Suppressor macrophage treated with lipopolysaccharide for 4 hours (primary cell): ENCODE measurements at regions not wholly inside any gene's neighbourhood (a gene's known extent, or its start where the extent isn't known, plus 50 kb on each side); places are given as distances from the start of the nearest gene placed in this dataset.
A peak's percentile ranks its signal among the peaks of the same experiment; 100 is the strongest.
"Not testable (repeated sequence)": the region's sequence is repeated elsewhere in the genome, so short reads cannot be mapped to it uniquely, and the experiment has no call there.

Experiments
- DNase-seq: peaks from one replicate; pipeline ENCODE4 v3.0.0-alpha.2; 2020

DNA sequence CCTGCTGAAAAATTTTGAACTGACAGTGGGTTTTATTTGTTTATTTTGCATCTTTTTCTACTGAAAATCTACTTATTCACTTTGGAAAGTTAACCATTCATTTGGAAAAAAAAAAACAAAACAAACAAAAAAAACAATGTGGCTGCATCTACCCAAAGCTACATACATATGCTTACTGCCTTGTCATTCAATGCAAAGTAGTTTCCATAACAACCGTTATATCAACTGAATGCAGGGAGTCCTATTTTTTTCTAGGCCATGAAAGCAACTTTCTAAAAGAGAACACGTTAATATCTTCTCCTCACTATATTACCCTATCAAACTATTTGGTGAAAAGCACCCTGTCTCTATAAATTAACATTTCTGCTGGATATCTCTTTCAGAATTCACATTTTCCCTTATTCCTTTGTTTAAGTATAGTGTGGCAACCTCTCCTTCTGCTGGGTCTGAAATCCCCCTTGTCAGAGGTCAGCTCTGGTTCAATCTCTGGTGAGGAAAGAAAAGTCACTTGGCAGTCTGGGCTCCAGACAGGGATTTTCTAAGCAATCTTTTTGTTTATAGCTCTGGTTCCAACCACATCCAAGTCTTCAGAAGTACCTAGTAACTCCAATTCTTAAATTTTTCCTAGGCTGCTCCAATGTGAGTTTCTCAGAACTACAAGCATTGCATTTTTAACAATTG is 528.4 kb upstream of the TOM1L1 start:
- DNase-seq, result no peak

DNA sequence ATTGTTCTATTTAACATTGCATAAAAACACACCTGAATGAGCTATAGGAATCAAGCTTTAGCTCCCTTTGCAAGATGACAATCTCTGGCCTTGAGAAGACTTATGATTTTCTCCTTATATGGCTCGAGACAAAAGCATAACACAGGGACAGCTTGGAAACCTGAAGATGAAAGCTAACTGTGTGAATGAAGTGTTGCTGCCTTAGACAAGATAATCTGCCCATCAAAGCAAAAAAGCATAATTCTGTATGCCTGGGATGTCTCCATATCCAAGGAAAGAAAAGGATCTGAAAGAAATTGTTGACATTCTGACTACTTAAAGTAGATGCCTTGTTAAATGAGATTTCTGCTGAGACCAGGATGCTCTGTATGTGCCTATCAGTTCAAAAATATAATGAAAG is 526.7 kb upstream of the TOM1L1 start:
- no peak for DNase-seq

DNA sequence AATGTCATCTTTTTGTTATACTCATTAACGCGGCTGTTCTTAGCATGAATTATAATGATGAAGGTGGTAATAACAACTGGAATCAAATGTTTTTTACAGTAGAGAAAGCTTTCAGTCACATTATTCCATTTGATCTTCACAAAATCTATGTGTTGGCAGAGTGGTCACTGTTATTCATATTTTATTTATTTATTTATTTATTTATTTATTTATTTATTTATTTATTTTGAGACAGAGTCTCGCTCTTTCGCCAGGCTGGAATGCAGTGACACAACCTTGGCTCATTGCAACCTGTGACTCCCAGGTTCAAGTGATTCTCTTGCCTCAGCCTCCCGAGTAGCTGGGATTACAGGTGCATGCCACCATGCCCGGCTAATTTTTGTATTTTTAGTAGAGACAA is 524.2 kb upstream of the TOM1L1 start:
- not testable (repeated sequence) for DNase-seq

DNA sequence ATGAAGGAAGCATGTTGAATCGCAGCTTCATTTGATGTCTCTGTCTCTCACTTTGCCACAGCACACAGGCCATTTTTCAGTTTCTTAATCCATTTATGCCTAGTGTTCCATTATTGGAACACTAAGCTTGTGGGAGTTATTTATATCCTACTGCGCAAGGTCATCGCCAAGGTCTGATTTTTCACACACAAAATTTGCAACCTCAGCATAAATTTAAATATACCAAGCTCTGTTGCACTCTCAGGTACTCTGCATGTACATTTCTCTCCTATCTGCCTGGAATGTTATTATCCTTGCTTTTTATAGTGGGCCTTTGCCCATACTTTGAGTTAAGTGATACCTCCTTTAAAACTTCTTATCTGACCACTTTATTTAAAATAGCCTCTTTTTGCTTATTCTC is 519.2 kb upstream of the TOM1L1 start:
- no peak for DNase-seq

DNA sequence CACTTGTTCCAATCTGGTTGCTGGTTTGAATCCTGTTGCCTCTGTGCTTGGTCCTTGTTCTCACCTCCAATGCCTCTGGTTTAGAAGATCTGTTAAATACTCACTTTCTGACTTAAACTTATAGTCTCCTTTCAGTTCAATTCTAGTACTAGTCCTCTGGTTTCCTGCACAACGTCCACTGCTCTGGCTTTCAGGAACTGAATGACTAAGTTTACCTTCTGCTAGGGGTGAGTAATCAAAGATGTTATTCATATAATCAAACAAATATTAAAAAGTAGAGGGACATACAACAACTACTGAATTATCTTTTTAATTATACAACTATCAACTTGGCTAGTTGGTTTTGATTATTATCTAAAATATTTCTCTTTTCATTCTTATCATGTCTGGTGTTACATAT is 496.4 kb upstream of the TOM1L1 start:
- DNase-seq, result no peak

DNA sequence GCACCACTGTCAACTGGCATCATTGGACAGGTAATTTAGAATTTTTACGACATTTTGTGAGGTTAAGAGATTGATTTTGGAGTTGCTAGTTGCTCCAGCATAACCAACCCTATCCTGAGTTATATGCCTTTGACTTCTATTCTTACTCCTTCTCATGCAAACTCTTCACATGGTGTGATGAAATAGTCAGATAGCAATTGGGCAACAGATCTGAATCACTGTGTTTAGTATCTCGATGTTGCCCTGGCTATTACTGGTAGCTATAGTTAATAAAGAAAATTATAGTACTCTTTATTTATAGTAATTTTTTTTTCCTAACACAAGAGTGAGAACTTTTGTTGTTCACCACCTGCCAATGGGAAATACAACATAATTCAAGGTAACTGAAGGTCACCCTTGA is 494.8 kb upstream of the TOM1L1 start:
- no peak for DNase-seq

DNA sequence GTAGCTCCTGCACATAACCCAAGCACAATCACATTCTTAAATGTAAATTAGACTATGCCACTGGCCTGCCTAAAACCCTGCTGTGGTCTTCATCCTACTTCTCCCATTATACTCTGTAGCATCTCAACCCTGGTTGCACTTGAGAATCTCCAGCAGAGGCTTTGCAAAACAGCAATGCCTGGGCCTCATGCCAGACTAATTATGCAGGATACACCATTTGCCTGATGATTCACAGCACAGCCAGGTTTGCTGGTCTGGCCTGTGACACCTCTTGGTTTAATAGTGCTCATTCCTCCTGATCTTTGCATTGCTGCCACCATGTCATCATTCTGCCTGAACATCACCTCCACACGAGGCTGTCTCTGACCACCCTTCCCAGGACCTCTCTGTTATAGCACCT is 491.9 kb upstream of the TOM1L1 start:
- no peak for DNase-seq

DNA sequence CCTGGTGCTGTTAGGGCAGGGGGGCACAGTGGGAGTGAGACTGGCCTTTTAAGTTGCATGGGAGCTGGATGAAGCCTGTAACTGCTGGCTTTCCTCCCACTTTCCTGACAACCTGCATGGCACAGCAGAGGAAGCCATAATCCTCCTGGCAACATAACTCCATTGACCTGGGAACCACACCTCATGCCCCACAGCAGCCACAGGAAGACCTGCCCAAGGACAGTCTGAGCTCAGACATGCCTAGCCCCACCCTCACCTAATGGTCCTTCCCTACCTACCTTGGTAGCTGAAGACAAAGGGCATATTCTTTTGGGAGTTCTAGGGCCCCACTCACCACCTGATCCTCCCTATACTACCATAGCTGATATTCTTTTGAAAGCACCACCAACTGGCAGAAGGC is 482.2 kb upstream of the TOM1L1 start:
- no peak for DNase-seq

DNA sequence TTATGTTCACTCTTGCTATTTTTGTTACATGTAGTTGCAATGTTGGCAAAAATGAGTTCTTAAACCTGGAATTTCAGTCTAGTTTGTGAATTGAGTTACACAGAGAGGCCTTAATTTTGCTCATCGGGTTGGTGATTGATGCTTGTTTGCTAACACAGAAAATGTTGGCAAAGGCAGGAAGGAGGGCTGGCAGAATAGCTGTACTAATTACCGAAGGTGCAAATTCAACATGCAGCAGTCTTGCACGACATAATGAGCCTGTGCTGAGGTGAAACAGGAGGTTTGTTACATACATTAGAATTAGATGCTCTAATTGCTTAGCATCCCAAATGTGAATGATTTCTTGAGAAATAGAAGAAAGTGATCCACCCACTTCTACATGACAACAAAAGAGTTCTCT is 475.0 kb upstream of the TOM1L1 start:
- DNase-seq, result no peak

DNA sequence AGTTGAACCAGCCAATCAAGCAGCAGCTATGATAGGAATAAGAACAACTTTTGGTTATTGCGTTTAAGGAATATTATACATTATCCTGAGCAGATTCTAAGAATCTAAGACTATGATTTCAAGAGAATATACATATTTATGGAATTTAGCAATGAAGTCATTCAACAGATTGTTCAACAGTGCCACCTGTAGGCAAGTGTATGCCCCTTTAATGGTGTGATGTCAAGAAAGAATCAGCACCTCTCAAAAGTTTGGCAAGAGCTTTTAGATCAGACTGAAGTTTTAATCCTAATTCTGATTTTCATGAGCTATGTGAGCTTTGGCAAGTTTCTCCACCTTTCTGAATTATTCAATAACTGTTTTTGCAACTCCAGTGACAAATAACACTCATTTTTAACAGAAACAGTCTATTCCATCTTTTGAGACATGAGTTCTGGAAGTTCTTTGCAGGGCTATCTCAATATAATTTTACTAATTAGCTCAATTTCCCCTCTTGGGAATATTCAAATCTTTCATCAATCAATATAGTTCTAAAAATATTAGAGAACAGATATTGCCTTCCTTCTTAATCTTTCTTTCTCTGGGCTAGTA is 474.3 kb upstream of the TOM1L1 start:
- DNase-seq, result peak; percentile 0

DNA sequence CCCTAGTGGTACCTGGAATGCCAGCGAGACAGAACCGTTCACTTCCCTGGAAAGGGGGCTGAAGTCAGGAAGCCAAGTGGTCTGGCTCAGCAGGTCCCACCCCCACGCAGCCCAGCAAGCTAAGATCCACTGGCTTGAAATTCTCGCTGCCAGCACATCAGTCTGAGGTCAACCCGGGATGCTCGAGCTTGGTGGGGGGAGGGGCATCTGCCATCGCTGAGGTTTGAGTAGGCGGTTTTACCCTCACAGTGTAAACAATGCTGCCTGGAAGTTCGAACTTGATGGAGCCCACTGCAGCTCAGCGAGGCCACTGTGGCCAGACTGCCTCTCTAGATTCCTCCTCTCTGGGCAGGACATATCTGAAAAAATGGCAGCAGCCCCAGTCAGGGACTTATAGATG is 464.7 kb upstream of the TOM1L1 start:
- no peak for DNase-seq

DNA sequence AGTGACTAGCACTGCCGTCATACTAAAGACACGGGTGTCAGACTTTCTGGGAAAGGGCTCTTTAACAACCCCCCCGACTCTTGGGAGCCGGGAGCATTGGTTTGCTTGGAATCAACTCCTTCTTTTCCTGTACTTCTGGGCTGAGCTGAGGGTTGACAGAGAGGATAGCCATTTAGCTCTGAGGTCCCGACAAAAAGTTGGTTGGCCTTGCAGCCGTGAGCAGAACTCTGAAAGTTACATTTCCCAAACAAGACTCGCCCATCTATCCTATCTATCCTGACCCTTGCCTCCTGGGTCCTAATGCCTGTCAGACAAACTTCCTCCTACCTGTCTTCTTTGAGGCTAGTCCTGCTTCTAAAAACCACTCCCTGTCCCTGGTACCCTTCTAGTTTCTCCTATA is 460.8 kb upstream of the TOM1L1 start:
- DNase-seq, result no peak

DNA sequence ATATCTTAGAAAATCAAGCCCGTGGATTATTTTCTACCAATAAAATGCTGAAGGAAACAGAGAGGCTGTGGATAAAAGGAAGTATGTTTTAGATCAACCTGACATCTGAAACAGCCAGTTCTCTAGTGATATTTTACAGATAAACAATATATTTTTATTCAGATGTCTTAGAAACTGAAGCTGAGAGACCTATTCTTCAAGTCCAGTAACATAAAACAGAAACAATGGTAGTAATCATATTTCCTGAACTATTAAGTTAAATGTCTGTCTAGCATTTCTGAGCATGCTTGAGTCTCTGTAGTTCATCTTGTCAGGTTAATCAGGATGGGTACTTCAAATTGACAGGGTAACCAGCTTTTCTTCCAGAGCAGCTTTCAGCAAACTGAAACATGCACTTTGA is 449.6 kb upstream of the TOM1L1 start:
- DNase-seq, result no peak

DNA sequence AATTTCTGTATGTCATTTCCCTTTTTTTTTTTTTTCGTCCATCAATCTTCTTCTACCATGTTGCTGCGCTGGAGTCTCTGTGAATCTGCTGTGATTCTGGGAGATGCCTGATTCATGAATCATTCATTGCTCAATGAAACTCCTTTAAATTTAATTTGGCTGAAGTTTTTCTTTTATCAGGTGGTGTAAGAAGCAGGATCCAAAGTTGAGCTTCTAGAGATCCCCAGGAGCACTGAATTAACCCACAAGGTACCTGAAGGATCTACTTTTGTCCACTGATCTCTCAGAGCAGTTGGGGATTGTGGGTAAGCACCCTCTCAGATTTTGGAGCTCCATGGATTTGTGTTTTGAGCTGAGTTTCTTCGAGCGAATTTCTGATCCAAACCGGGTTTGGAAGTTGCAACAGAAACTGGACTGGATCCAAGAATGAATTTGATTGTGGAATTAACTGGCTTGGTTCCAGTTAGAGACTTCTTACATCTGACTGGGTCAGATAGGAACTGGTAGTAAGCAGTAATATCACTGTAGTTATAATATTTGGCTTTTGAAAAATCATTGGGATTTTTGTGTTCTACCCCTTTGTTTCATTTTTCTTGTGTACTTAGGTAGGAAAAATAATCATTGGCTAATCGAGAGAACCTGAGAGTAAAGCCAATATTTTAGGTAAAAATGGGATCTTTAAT is 447.8 kb upstream of the TOM1L1 start:
- no peak for DNase-seq

DNA sequence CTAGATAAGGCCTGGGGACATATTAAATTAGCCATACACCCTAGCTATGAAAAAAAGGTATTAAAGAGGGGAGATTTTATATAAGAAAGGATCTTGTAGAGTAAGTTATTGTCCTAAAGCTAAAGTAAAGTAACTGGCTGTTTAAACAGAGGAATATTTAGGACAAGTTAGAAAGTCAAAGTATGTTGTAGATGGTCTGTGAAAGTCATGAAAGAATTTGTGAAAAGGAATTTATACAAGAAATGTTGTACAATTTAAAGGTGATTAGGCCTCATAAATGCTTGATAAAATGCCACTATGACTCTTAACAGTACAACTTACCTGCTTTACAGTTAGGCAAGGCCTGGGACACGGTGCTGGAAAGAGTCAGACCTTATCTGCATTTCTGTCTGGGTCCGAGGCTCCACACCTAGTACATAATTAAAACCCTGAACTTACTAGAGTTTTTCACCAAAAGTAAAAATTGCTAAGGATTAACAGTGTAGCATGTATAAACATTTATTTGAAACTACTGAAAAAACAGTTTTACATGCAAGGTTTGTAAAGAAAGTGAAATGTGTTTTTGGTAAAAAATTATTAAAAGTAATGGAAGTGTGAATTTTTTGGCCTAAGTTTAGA is 445.3 kb upstream of the TOM1L1 start:
- no peak for DNase-seq

DNA sequence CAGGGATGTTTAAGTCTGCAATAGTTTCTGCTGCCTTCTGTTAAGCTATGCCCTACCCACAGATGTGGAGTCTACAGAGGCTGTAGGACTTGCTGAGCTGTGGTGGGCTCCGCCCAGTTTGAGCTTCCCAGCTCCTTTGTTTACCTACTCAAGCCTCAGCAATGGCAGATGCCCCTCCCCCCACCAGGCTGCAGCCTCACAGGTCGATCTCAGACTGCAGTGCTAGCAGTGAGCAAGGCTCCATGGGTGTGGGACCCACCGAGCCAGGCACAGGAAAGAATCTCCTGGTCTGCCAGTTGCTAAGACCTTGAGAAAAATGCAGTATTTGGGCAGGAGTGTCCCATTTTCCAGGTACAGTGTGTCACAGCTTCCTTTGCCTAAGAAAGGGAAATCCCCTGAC is 435.2 kb upstream of the TOM1L1 start:
- not testable (repeated sequence) for DNase-seq

DNA sequence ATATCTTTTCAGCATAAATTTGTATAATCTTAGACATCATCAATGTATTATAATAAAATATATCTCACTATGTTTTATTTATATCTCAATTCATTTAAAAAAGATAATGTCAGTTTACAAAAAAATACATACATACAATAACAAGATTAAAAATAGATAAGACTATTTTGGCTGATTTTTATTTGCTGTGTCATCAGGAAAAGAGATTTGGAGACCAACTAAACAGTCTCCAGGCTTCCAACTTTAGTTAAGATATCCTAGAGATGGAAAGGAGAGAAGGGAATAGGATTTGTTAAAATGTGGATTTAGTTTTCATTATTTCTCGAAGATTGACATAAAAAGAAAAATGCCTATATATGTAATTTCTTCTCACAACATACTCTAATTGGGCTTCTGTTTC is 433.8 kb upstream of the TOM1L1 start:
- DNase-seq, result no peak

DNA sequence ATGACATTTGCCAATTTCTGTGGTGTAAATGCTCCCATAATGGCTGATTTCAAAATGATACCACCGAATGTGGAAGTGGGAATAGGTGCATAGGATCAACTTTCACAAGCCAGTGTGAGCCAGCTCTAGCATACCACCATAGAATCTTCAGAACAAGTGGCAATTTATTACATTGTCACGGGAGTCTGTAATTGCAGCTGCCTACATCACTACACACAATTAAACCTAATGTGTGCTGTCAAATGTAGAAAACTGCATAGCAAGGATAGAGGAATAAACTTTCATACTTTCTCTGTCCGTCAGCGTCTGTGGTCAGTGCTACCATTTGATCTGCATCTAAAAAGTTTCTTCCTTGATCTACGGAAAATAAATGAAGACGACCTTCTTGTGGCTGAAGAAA is 417.8 kb upstream of the TOM1L1 start:
- no peak for DNase-seq

DNA sequence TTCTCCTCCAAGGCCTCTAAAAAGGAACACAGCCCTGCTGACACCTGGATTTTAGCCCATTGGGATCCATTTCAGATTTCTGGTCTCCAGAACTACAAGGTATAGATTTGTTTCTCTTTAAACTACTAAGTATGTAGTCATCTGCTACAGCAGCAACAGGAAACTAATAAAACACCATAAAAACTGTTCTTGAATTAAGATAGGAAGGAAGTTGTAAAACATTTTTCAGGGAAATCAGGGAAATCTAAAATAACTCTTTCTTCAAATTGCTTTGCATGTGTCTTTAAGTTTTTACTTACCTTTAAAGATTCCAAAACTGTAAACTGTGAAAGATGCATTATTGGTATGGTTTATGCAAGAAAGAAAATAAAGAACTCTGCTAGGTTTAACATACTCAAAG is 407.0 kb upstream of the TOM1L1 start:
- no peak for DNase-seq

DNA sequence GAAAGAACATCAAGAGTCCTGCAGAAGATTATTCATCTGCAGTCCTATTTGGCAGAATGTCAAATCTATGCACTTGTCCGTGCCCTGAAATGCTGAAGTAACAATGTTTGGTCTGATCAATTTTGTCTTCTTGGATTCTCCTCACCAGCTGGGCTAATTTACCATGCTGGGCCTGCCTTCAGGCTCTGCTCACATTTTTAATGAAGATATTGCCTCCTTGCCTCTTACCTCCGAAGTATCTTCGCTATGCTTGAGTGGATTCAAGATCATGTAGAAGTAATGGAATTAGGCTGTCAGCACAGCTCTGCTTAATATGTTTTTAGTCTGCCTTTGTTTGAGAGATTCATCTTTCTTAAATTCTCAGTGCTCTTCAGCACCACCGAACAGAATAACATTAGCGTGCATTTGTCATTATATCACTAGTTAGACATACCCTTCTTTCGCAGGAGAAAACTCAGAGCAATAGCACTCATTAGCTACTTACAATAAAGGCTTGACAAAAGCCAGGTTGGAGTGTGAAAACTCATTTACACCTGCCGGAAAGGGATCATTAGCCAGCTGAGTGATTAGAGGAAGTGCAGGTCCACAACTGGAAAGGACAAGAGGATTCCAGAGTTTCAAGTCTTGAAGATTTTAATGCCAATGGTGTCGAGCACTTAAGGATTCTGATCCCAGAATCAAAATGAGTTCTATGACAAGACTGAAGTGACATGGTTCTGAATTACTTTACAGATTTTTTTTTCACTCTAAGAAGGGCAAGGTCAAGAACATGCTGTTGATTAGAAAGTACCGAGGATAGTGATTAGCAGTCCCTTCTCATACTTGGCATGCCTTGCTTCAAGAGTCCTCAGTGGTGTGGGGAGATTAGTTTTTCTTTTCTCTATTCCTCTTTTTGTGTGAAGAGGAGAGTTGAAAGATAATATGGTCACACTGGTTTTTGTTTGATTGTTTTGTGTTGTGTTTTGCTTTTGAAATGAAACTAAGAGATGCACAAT is 405.6 kb upstream of the TOM1L1 start:
- no peak for DNase-seq

DNA sequence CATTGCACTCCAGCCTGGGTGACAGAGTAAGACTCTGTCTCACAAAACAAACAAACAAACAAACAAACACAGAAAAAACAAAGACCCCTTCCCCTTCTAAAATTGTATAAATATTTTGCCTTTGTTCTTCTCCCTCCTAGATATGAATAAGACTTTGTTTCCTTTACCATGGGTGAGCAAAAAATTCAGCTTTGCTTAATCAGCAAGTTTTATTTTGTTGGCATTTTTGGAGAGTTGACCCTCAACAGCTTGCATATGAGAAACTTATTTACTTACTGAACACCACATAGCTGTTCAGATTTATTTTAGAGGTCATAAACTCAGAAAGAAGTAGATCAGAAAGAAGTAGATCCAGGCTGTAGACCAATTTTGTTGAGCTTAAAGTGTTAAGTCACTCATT is 395.2 kb upstream of the TOM1L1 start:
- no peak for DNase-seq

DNA sequence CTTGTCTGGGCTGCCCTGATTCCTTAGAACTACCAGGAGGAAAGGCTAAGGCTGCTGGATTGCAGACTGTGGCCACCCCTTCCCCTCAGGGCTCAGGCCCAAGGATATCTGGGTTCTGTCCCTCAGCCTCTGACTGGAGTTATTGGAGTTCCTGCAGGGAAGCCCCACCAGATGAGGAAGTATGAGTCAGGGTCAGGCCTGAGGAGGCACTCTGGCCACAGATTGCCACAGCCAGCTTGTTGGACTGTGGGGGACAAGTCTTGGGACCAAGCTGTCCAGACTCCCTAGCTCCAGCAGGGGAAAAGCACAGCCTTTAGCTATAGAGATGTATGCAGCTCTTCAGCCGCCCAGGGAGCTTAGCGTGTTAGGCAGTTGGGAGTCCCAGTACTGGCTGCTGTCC is 381.9 kb upstream of the TOM1L1 start:
- no peak for DNase-seq

DNA sequence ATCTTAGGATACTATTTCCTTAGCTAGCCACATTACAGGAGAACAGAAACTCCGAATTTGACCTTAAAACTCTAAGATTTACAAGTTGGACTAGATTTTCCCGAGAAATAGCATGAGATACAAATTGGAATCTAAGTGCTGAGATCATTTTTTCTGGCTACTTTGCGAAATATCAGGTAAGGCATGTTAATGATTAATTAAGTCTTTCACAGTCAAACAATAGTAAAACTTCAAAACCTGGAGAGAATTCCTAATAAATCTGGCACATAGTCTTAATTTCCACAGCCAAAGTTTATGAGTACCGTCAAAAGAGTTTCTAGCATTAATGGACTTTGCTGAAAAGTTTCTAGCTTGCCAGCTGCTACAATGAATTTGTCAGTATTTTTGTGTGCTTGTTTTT is 379.5 kb upstream of the TOM1L1 start:
- no peak for DNase-seq
